Activated T-cell treated with anti-CD3 and anti-CD28 coated beads, Interleukin-2, amount 50 U/mL, for 48 hours (primary cell): ENCODE measurements at regions not wholly inside any gene's neighbourhood (a gene's known extent, or its start where the extent isn't known, plus 50 kb on each side); places are given as distances from the start of the nearest gene placed in this dataset.
"Not testable (repeated sequence)": the region's sequence is repeated elsewhere in the genome, so short reads cannot be mapped to it uniquely, and the experiment has no call there.

ENCODE experiments used
- DNase-seq, 2 experiments: peaks; one replicate each; pipeline ENCODE4 v3.0.0-alpha.2; 2020

GRCh38 chr6:144397141-144397540 is 112.0 kb downstream of the UTRN start:
- DNase-seq, result no peak

- no peak for DNase-seq
These were observed 115.2 kb downstream of the UTRN start for GRCh38 chr6:144400321-144400720.

GRCh38 chr6:144401736-144402733 is 116.9 kb downstream of the UTRN start:
- no peak for DNase-seq

GRCh38 chr6:144402750-144403149 is 117.6 kb downstream of the UTRN start:
- no peak for DNase-seq

GRCh38 chr6:144405163-144405562 is 120.0 kb downstream of the UTRN start:
- no peak for DNase-seq

GRCh38 chr6:144406796-144407195 is 121.7 kb downstream of the UTRN start:
- DNase-seq, result no peak

- DNase-seq, result no peak
These were observed 123.0 kb downstream of the UTRN start for GRCh38 chr6:144408161-144408560.

- DNase-seq, result no peak
These were observed 124.9 kb downstream of the UTRN start for GRCh38 chr6:144410059-144410458.

- not testable (repeated sequence) for DNase-seq
These were observed 125.4 kb downstream of the UTRN start for GRCh38 chr6:144410574-144410973.

GRCh38 chr6:144411531-144412165 is 126.5 kb downstream of the UTRN start:
- DNase-seq, result no peak

GRCh38 chr6:144413418-144413817 is 128.3 kb downstream of the UTRN start:
- no peak for DNase-seq

GRCh38 chr6:144415014-144415413 is 129.9 kb downstream of the UTRN start:
- DNase-seq, result no peak

- no peak for DNase-seq
These were observed 130.7 kb downstream of the UTRN start for GRCh38 chr6:144415835-144416237.

GRCh38 chr6:144416244-144416643 is 131.1 kb downstream of the UTRN start:
- DNase-seq, result no peak

GRCh38 chr6:144416773-144417172 is 131.6 kb downstream of the UTRN start:
- no peak for DNase-seq

GRCh38 chr6:144417681-144418080 is 132.5 kb downstream of the UTRN start:
- DNase-seq, result no peak

- no peak for DNase-seq
These were observed 133.9 kb downstream of the UTRN start for GRCh38 chr6:144418959-144419545.

- DNase-seq, result no peak
These were observed 138.0 kb downstream of the UTRN start for GRCh38 chr6:144423167-144423566.

GRCh38 chr6:144429753-144430152 is 144.6 kb downstream of the UTRN start:
- no peak for DNase-seq

- not testable (repeated sequence) for DNase-seq
These were observed 148.3 kb downstream of the UTRN start for GRCh38 chr6:144433446-144433845.

- no peak for DNase-seq
These were observed 149.3 kb downstream of the UTRN start for GRCh38 chr6:144434308-144434990.

GRCh38 chr6:144435602-144436426 is 150.7 kb downstream of the UTRN start:
- DNase-seq, result no peak
